Eye (tissue), 1 donor: ENCODE measurements at regions not wholly inside any gene's neighbourhood (a gene's known extent, or its start where the extent isn't known, plus 50 kb on each side); places are given as distances from the start of the nearest gene placed in this dataset.
"Not testable (repeated sequence)": the region's sequence is repeated elsewhere in the genome, so short reads cannot be mapped to it uniquely, and the experiment has no call there.

Source experiments
- DNase-seq: peaks from one replicate; pipeline ENCODE4 v3.0.0-alpha.2; 2015

GRCh38 chr4:115537387-115537786, 424.0 kb upstream of the NDST4 start:
- peak; percentile 18 for DNase-seq

GRCh38 chr4:115529126-115529525, 415.7 kb upstream of the NDST4 start:
- DNase-seq: no peak

- not testable (repeated sequence) for DNase-seq
Measured at GRCh38 chr4:115519476-115519875, 406.1 kb upstream of the NDST4 start.

- no peak for DNase-seq
Measured at GRCh38 chr4:115515772-115516171, 402.4 kb upstream of the NDST4 start.

- no peak for DNase-seq
Measured at GRCh38 chr4:115515366-115515765, 401.9 kb upstream of the NDST4 start.

GRCh38 chr4:115514675-115515074, 401.3 kb upstream of the NDST4 start:
- DNase-seq: no peak

- no peak for DNase-seq
Measured at GRCh38 chr4:115505326-115505725, 391.9 kb upstream of the NDST4 start.

GRCh38 chr4:115501656-115502055, 388.2 kb upstream of the NDST4 start:
- DNase-seq: no peak

- DNase-seq: not testable (repeated sequence)
Measured at GRCh38 chr4:115493770-115494169, 380.4 kb upstream of the NDST4 start.

GRCh38 chr4:115491686-115492085, 378.3 kb upstream of the NDST4 start:
- no peak for DNase-seq

- DNase-seq: no peak
Measured at GRCh38 chr4:115489279-115489678, 375.9 kb upstream of the NDST4 start.

- no peak for DNase-seq
Measured at GRCh38 chr4:115485402-115485801, 372.0 kb upstream of the NDST4 start.

GRCh38 chr4:115484479-115484878, 371.1 kb upstream of the NDST4 start:
- no peak for DNase-seq

GRCh38 chr4:115470763-115471162, 357.3 kb upstream of the NDST4 start:
- no peak for DNase-seq

- not testable (repeated sequence) for DNase-seq
Measured at GRCh38 chr4:115459301-115459700, 345.9 kb upstream of the NDST4 start.

- no peak for DNase-seq
Measured at GRCh38 chr4:115456231-115456630, 342.8 kb upstream of the NDST4 start.

GRCh38 chr4:115454228-115454627, 340.8 kb upstream of the NDST4 start:
- no peak for DNase-seq

- no peak for DNase-seq
Measured at GRCh38 chr4:115453416-115453815, 340.0 kb upstream of the NDST4 start.

- not testable (repeated sequence) for DNase-seq
Measured at GRCh38 chr4:115452229-115452628, 338.8 kb upstream of the NDST4 start.

GRCh38 chr4:115437739-115438138, 324.3 kb upstream of the NDST4 start:
- DNase-seq: no peak

GRCh38 chr4:115433491-115433890, 320.1 kb upstream of the NDST4 start:
- DNase-seq: no peak

GRCh38 chr4:115430024-115430423, 316.6 kb upstream of the NDST4 start:
- DNase-seq: no peak

GRCh38 chr4:115428455-115428854, 315.0 kb upstream of the NDST4 start:
- DNase-seq: no peak

GRCh38 chr4:115424852-115425251, 311.4 kb upstream of the NDST4 start:
- DNase-seq: no peak

GRCh38 chr4:115418635-115419396, 305.4 kb upstream of the NDST4 start:
- no peak for DNase-seq
